ENCODE measurements at regions not wholly inside any gene's neighbourhood (a gene's known extent, or its start where the extent isn't known, plus 50 kb on each side); places are given as distances from the start of the nearest gene placed in this dataset.

GRCh38 chr14:35235840-35236239 is 56.3 kb upstream of the PSMA6 start (continued):
- TF ChIP-seq, protein P1, sequence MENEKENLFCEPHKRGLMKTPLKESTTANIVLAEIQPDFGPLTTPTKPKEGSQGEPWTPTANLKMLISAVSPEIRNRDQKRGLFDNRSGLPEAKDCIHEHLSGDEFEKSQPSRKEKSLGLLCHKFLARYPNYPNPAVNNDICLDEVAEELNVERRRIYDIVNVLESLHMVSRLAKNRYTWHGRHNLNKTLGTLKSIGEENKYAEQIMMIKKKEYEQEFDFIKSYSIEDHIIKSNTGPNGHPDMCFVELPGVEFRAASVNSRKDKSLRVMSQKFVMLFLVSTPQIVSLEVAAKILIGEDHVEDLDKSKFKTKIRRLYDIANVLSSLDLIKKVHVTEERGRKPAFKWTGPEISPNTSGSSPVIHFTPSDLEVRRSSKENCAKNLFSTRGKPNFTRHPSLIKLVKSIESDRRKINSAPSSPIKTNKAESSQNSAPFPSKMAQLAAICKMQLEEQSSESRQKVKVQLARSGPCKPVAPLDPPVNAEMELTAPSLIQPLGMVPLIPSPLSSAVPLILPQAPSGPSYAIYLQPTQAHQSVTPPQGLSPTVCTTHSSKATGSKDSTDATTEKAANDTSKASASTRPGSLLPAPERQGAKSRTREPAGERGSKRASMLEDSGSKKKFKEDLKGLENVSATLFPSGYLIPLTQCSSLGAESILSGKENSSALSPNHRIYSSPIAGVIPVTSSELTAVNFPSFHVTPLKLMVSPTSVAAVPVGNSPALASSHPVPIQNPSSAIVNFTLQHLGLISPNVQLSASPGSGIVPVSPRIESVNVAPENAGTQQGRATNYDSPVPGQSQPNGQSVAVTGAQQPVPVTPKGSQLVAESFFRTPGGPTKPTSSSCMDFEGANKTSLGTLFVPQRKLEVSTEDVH (IDR thresholded peaks at IDR 0.05; ENCODE audit: low read depth, partially characterized antibody) = no peak

DNA sequence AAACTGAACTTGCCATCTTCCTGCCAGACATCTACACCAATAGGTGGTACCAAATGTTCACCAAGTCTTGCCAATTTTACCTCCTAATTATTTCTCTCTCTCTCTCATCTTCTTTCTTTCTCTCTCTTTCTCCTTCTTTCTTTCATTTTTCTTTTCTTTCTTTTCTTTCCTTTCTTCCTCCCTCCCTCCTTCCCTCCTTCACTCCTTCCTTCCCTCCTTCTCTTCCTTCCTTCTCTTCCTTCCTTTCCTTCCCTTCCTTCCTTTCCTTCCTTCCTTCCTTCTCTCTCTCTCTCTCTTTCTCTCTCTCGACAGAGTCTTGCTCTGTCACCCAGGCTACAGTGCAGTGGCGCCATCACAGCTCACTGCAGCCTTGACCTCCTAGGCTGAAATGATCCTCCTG is 55.4 kb upstream of the PSMA6 start:
- Histone ChIP-seq H3K27me3 (replicated peaks in 1 of 2; ENCODE audit: control insufficient read depth in 2 of 2, insufficient read depth in 2 of 2, low read length in 1 of 2) (no peaks in the 10 kb centered on the region), H2AFZ (ENCODE audit: control insufficient read depth, low read depth, low read length) (no peak overlapping the region), H3K9me3 (replicated peaks; ENCODE audit: control insufficient read depth, insufficient read depth, low read length) (no peaks in the 10 kb centered on the region), H3K9ac (ENCODE audit: control insufficient read depth, insufficient read depth, low read length) (no peak overlapping the region), H3K4me1 (ENCODE audit: control insufficient read depth, insufficient read depth, low read length) (no peaks in the 10 kb centered on the region), H3K79me2 (ENCODE audit: control insufficient read depth, insufficient read depth, low read length) (no peaks in the 10 kb centered on the region), H3K27ac (ENCODE audit: control insufficient read depth, insufficient read depth) (no peak overlapping the region), H3K4me2 (ENCODE audit: control insufficient read depth, insufficient read depth) (no peak overlapping the region), H3K36me3 (ENCODE audit: control insufficient read depth in 2 of 2, insufficient read depth in 2 of 2, low read length in 1 of 2) (no peaks in the 10 kb centered on the region; a peak in 1 of 4 replicates), H4K20me1 (ENCODE audit: control insufficient read depth, insufficient read depth) (no peaks in the 10 kb centered on the region), H3K4me3 (no peak overlapping the region)
- ChIA-PET SMC1A (ENCODE audit: uncharacterized antibody, unreplicated experiment) (interaction anchor here (1.0 to 13.1 kb wide), 3 partner anchors 17 to 178 kb away, joined by 3 to 145 read pairs (median 9); no protein-coding TSS in a partner anchor), POLR2A (no interaction called here), RAD21 (ENCODE audit: unreplicated experiment) (interaction anchor here (0.5 kb wide), 1 partner anchor 48 kb away, joined by 4 read pairs; no protein-coding TSS in a partner anchor), CTCF (interaction anchor here (2.3 to 2.9 kb wide), 2 partner anchors 11 to 13 kb away, joined by 6 to 13 read pairs; no protein-coding TSS in a partner anchor)
- no peak for FAIRE-seq
- WGBS (ENCODE audit: insufficient coverage, insufficient replicate concordance, low lambda C conversion rate, missing lambda C conversion rate) = 100% methylated on average over 1 of the region's 2 CpGs
- intact Hi-C loops (cut with micrococcal nuclease; ENCODE audit: unreplicated experiment) = no loop called here
- ATAC-seq = no peak
- TF ChIP-seq FOXK2 (IDR thresholded peaks at IDR 0.05) (peak; percentile 37; the same call in 1 of the 2 replicates), HCFC1 (IDR thresholded peaks at IDR 0.05; ENCODE audit: low read length) (no peak)
- in situ Hi-C loops (cut with MboI) = no loop called here
- no peak for DNase-seq (ENCODE audit: low read depth, low spot score)
- BruUV-seq (replicated peaks) = no TSS peak

All from GM12878 (cell line).